Mesendoderm (in vitro differentiated cells): ENCODE measurements at regions not wholly inside any gene's neighbourhood (a gene's known extent, or its start where the extent isn't known, plus 50 kb on each side); places are given as distances from the start of the nearest gene placed in this dataset.

Source experiments
- DNase-seq: peaks from one replicate; pipeline ENCODE4 v3.0.0; 2013
- H2AK5ac ChIP-seq: 2 replicates; pipeline ENCODE4 v1.6.1; 2013; ENCODE audit warnings: low read length, inconsistent platforms
- H2BK120ac ChIP-seq: 2 replicates; pipeline ENCODE4 v1.6.1; 2013; ENCODE audit warnings: low read depth, mild to moderate bottlenecking, low read length, moderate library complexity, mixed read lengths
- H2BK15ac ChIP-seq: replicated peaks from 2 replicates; pipeline ENCODE4 v1.6.1; 2013; ENCODE audit warnings: low read depth, mild to moderate bottlenecking, moderate library complexity
- H2BK5ac ChIP-seq: 2 replicates; pipeline ENCODE4 v1.6.1; 2013; ENCODE audit warnings: low read length, inconsistent platforms
- H3K18ac ChIP-seq: 2 replicates; pipeline ENCODE4 v1.6.1; 2013; ENCODE audit warnings: mild to moderate bottlenecking, low read length, mixed read lengths
- H3K23ac ChIP-seq: one replicate; pipeline ENCODE4 v1.6.1; 2013; ENCODE audit warnings: low read length
- H3K27ac ChIP-seq: 2 replicates; pipeline ENCODE4 v1.5.1; 2013; ENCODE audit warnings: low read depth, mild to moderate bottlenecking, inconsistent platforms, low read length, moderate library complexity
- H3K27me3 ChIP-seq: 2 replicates; pipeline ENCODE4 v1.6.1; 2013; ENCODE audit warnings: low read length, control low read depth, mild to moderate bottlenecking, inconsistent platforms; ENCODE audit not compliant: insufficient read depth, poor library complexity
- H3K36me3 ChIP-seq: 2 replicates; pipeline ENCODE4 v1.6.1; 2013; ENCODE audit warnings: low read length, inconsistent platforms; ENCODE audit not compliant: control insufficient read depth, insufficient read depth
- H3K4ac ChIP-seq: one replicate; pipeline ENCODE4 v1.6.1; 2013; ENCODE audit warnings: low read depth, mild to moderate bottlenecking, low read length, moderate library complexity
- H3K4me1 ChIP-seq: 2 replicates; pipeline ENCODE4 v1.6.1; 2013; ENCODE audit warnings: low read depth, low read length, inconsistent platforms; ENCODE audit not compliant: control insufficient read depth
- H3K4me2 ChIP-seq: 2 replicates; pipeline ENCODE4 v1.6.1; 2013; ENCODE audit warnings: low read length
- H3K4me3 ChIP-seq: 2 replicates; pipeline ENCODE4 v1.5.1; 2013; ENCODE audit warnings: mild to moderate bottlenecking, low read length
- H3K56ac ChIP-seq: one replicate; pipeline ENCODE4 v1.6.1; 2013; ENCODE audit warnings: low read length
- H3K79me1 ChIP-seq: 2 replicates; pipeline ENCODE4 v1.6.1; 2013; ENCODE audit warnings: low read length, inconsistent platforms
- H3K79me2 ChIP-seq: 2 replicates; pipeline ENCODE4 v1.6.1; 2013; ENCODE audit warnings: mild to moderate bottlenecking, low read length; ENCODE audit not compliant: control insufficient read depth, insufficient read depth
- H3K9ac ChIP-seq: 2 replicates; pipeline ENCODE4 v1.6.1; 2013; ENCODE audit warnings: low read length, inconsistent platforms
- H4K5ac ChIP-seq: one replicate; pipeline ENCODE4 v1.6.1; 2013; ENCODE audit warnings: low read length
- H4K8ac ChIP-seq: one replicate; pipeline ENCODE4 v1.6.1; 2013; ENCODE audit warnings: low read depth, mild to moderate bottlenecking, control low read depth, low read length, moderate library complexity
- WGBS: extraction: QIAGEN DNeasy Blood & Tissue Kit; methylation state at CpG from one replicate; pipeline ENCODE4 v1.1.7; 2013; ENCODE audit warnings: low lambda C conversion rate, missing lambda C conversion rate; ENCODE audit not compliant: insufficient coverage; ENCODE audit errors: extremely low coverage; 5-methylcytosine and 5-hydroxymethylcytosine counted together

- Histone ChIP-seq H3K27me3 (no peaks in the 10 kb centered on the region), H2AK5ac (no peak overlapping the region), H3K79me2 (no peaks in the 10 kb centered on the region), H4K5ac (no peak overlapping the region), H3K4me3 (no peak overlapping the region), H3K23ac (no peak overlapping the region), H3K36me3 (no peaks in the 10 kb centered on the region), H3K56ac (no peak overlapping the region), H2BK5ac (no peak overlapping the region), H3K27ac (no peak overlapping the region), H3K4ac (no peak overlapping the region), H2BK15ac (no peak overlapping the region), H3K4me2 (no peak overlapping the region), H3K79me1 (no peaks in the 10 kb centered on the region), H3K18ac (no peak overlapping the region), H2BK120ac (no peak overlapping the region), H3K9ac (no peak overlapping the region), H3K4me1 (no peaks in the 10 kb centered on the region), H4K8ac (no peak overlapping the region)
- no peak for DNase-seq
These were observed 862.6 kb downstream of the SORCS3 start for GRCh38 chr10:105503714-105504113.

- no peak overlapping the region for H3K4me2 ChIP-seq
- no peak overlapping the region for H3K4ac ChIP-seq
- no peak overlapping the region for H3K23ac ChIP-seq
- H3K56ac ChIP-seq, result no peak overlapping the region
- no peaks in the 10 kb centered on the region for H3K79me2 ChIP-seq
- H2BK5ac ChIP-seq, result no peak overlapping the region
- no peaks in the 10 kb centered on the region for H3K27me3 ChIP-seq
- H3K18ac ChIP-seq, result no peak overlapping the region
- H2BK15ac ChIP-seq, result no peak overlapping the region
- H3K27ac ChIP-seq, result no peak overlapping the region
- no peaks in the 10 kb centered on the region for H3K4me1 ChIP-seq
- H3K79me1 ChIP-seq, result no peaks in the 10 kb centered on the region
- H3K36me3 ChIP-seq, result no peaks in the 10 kb centered on the region
- no CpG with 5 or more reads among the region's 3 CpGs for WGBS
- no peak overlapping the region for H4K5ac ChIP-seq
- no peak overlapping the region for H2AK5ac ChIP-seq
- H4K8ac ChIP-seq, result no peak overlapping the region
- no peak overlapping the region for H3K4me3 ChIP-seq
- no peak overlapping the region for H3K9ac ChIP-seq
- no peak overlapping the region for H2BK120ac ChIP-seq
- DNase-seq, result no peak
These were observed 861.0 kb downstream of the SORCS3 start for GRCh38 chr10:105502058-105502457.

- Histone ChIP-seq H4K5ac (no peak overlapping the region), H3K4me2 (no peak overlapping the region), H3K79me1 (no peaks in the 10 kb centered on the region), H3K23ac (no peak overlapping the region), H4K8ac (no peak overlapping the region), H2AK5ac (no peak overlapping the region), H3K27me3 (no peaks in the 10 kb centered on the region), H3K27ac (no peak overlapping the region), H2BK120ac (no peak overlapping the region), H3K4me1 (no peaks in the 10 kb centered on the region), H3K4me3 (no peak overlapping the region), H3K56ac (no peak overlapping the region), H3K9ac (no peak overlapping the region), H3K18ac (no peak overlapping the region), H2BK15ac (no peak overlapping the region), H3K79me2 (no peaks in the 10 kb centered on the region), H3K36me3 (no peaks in the 10 kb centered on the region), H3K4ac (no peak overlapping the region), H2BK5ac (no peak overlapping the region)
- DNase-seq, result no peak
- no CpG with 5 or more reads among the region's 4 CpGs for WGBS
These were observed 853.9 kb downstream of the SORCS3 start for GRCh38 chr10:105494944-105495343.

GRCh38 chr10:105494303-105494702 is 853.2 kb downstream of the SORCS3 start:
- Histone ChIP-seq H2BK120ac (no peak overlapping the region), H3K27ac (no peak overlapping the region), H3K79me2 (no peaks in the 10 kb centered on the region), H4K8ac (no peak overlapping the region), H2AK5ac (no peak overlapping the region), H3K4ac (no peak overlapping the region), H3K4me1 (no peaks in the 10 kb centered on the region), H3K4me2 (no peak overlapping the region), H3K79me1 (no peaks in the 10 kb centered on the region), H3K36me3 (no peaks in the 10 kb centered on the region), H2BK15ac (no peak overlapping the region), H2BK5ac (no peak overlapping the region), H4K5ac (no peak overlapping the region), H3K56ac (no peak overlapping the region), H3K4me3 (no peak overlapping the region), H3K27me3 (no peaks in the 10 kb centered on the region), H3K18ac (no peak overlapping the region), H3K23ac (no peak overlapping the region), H3K9ac (no peak overlapping the region)
- 100% methylated on average over 1 of the region's 2 CpGs for WGBS
- DNase-seq, result no peak

GRCh38 chr10:105473170-105473569 is 832.1 kb downstream of the SORCS3 start:
- Histone ChIP-seq H3K79me2 (no peaks in the 10 kb centered on the region), H2BK15ac (no peak overlapping the region), H3K18ac (no peak overlapping the region), H3K4me3 (no peak overlapping the region), H2AK5ac (no peak overlapping the region), H3K79me1 (no peaks in the 10 kb centered on the region), H3K27ac (no peak overlapping the region), H4K8ac (no peak overlapping the region), H3K27me3 (no peaks in the 10 kb centered on the region), H3K56ac (no peak overlapping the region), H3K4me2 (no peak overlapping the region), H2BK5ac (no peak overlapping the region), H3K9ac (no peak overlapping the region), H3K36me3 (no peaks in the 10 kb centered on the region), H2BK120ac (no peak overlapping the region), H3K4me1 (no peaks in the 10 kb centered on the region), H3K23ac (no peak overlapping the region), H4K5ac (no peak overlapping the region), H3K4ac (no peak overlapping the region)
- no CpG with 5 or more reads among the region's 4 CpGs for WGBS
- no peak for DNase-seq

- Histone ChIP-seq H4K5ac (no peak overlapping the region), H3K4ac (no peak overlapping the region), H2BK15ac (no peak overlapping the region), H3K79me2 (no peaks in the 10 kb centered on the region), H3K27ac (no peak overlapping the region), H3K27me3 (no peaks in the 10 kb centered on the region), H3K56ac (no peak overlapping the region), H3K9ac (no peak overlapping the region), H3K36me3 (no peaks in the 10 kb centered on the region), H3K18ac (no peak overlapping the region), H2BK120ac (no peak overlapping the region), H3K23ac (no peak overlapping the region), H4K8ac (no peak overlapping the region), H3K79me1 (no peaks in the 10 kb centered on the region), H3K4me2 (no peak overlapping the region), H3K4me3 (no peak overlapping the region), H2AK5ac (no peak overlapping the region), H3K4me1 (no peaks in the 10 kb centered on the region), H2BK5ac (no peak overlapping the region)
- DNase-seq, result no peak
- WGBS, result no CpG with 5 or more reads among the region's 1 CpG
These were observed 827.7 kb downstream of the SORCS3 start for GRCh38 chr10:105468759-105469158.
